ENCODE measurements at regions not wholly inside any gene's neighbourhood (a gene's known extent, or its start where the extent isn't known, plus 50 kb on each side); places are given as distances from the start of the nearest gene placed in this dataset.
A peak's percentile ranks its signal among the peaks of the same experiment; 100 is the strongest.

DNA sequence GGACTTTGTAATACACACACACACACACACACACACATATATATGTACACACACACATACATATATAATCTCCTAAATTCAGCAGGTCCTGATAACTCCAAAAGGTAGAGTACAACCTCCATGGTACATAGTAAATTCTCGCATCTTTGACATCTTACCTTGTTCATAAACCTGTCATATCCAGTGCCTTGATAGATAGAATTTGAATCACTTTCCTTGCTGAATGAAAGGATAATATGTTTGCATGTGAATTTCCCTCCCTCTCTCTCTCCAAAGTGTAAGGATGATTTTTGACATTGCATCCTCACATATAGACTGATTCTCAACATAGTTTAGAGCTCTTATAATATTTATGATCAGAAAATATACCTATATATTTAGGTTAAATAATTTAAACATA, 567.1 kb upstream of the ADGRL2 start:
- no peaks in the 10 kb centered on the region for H3K79me1 ChIP-seq (replicated peaks; ENCODE audit: low read length, poor library complexity, severe bottlenecking)
- no peak overlapping the region for H2BK5ac ChIP-seq (ENCODE audit: low read depth, low read length, poor library complexity, severe bottlenecking)
- no peak overlapping the region for H3K23ac ChIP-seq (ENCODE audit: low read length in 2 of 2)
- H2BK120ac ChIP-seq (ENCODE audit: low read depth, low read length): no peak overlapping the region
- no peak overlapping the region for H3K4me3 ChIP-seq (ENCODE audit: insufficient read depth in 1 of 2, low read depth in 1 of 2, low read length in 2 of 2)
- no peak overlapping the region for H2BK15ac ChIP-seq (ENCODE audit: low read depth, poor library complexity, severe bottlenecking)
- H3K4me2 ChIP-seq (ENCODE audit: low read length, poor library complexity, severe bottlenecking): no peak overlapping the region
- H3K36me3 ChIP-seq (ENCODE audit: control insufficient read depth in 1 of 2, insufficient read depth in 2 of 2, low read depth in 1 of 2, low read length in 2 of 2): no peaks in the 10 kb centered on the region
- WGBS: 100% methylated on average over 1 of the region's 1 CpG
- H2BK12ac ChIP-seq (ENCODE audit: low read length in 2 of 2): no peak overlapping the region
- no peaks in the 10 kb centered on the region for H3K9me3 ChIP-seq (ENCODE audit: control insufficient read depth, low read length)
- DNase-seq: no peak
- no peak overlapping the region for H4K91ac ChIP-seq (ENCODE audit: low read length)
- no peak overlapping the region for H2AK5ac ChIP-seq (ENCODE audit: low read length, severe bottlenecking)
- H4K8ac ChIP-seq (ENCODE audit: low read length): no peak overlapping the region
- no peak overlapping the region for H3K14ac ChIP-seq (ENCODE audit: low read length in 2 of 2)
- no peak overlapping the region for H3K4ac ChIP-seq (ENCODE audit: low read depth in 1 of 2, low read length in 2 of 2)
- H3K4me1 ChIP-seq (ENCODE audit: control insufficient read depth, insufficient read depth, low read depth, low read length): no peaks in the 10 kb centered on the region
- no peak overlapping the region for H2AFZ ChIP-seq (ENCODE audit: low read depth, low read length)
- no peaks in the 10 kb centered on the region for H3K27me3 ChIP-seq (ENCODE audit: control insufficient read depth in 1 of 2, insufficient read depth in 1 of 2, low read length in 2 of 2)
- H3K9ac ChIP-seq (ENCODE audit: low read length): no peak overlapping the region
- H3K18ac ChIP-seq (ENCODE audit: low read depth in 1 of 2, low read length in 2 of 2): no peak overlapping the region
- no peak overlapping the region for H3K27ac ChIP-seq (ENCODE audit: low read length, poor library complexity, severe bottlenecking)

- Histone ChIP-seq H2BK15ac (ENCODE audit: low read depth, poor library complexity, severe bottlenecking) (no peak overlapping the region), H3K9me3 (ENCODE audit: control insufficient read depth, low read length) (no peaks in the 10 kb centered on the region), H3K4me2 (ENCODE audit: low read length, poor library complexity, severe bottlenecking) (no peak overlapping the region), H2BK120ac (ENCODE audit: low read depth, low read length) (no peak overlapping the region), H3K4me3 (ENCODE audit: insufficient read depth in 1 of 2, low read depth in 1 of 2, low read length in 2 of 2) (no peak overlapping the region), H2AK5ac (ENCODE audit: low read length, severe bottlenecking) (no peak overlapping the region), H3K14ac (ENCODE audit: low read length in 2 of 2) (no peak overlapping the region), H3K23ac (ENCODE audit: low read length in 2 of 2) (no peak overlapping the region), H2BK12ac (ENCODE audit: low read length in 2 of 2) (no peak overlapping the region), H2BK5ac (ENCODE audit: low read depth, low read length, poor library complexity, severe bottlenecking) (no peak overlapping the region), H3K36me3 (ENCODE audit: control insufficient read depth in 1 of 2, insufficient read depth in 2 of 2, low read depth in 1 of 2, low read length in 2 of 2) (no peaks in the 10 kb centered on the region), H3K9ac (ENCODE audit: low read length) (no peak overlapping the region), H3K4me1 (ENCODE audit: control insufficient read depth, insufficient read depth, low read depth, low read length) (no peaks in the 10 kb centered on the region), H3K4ac (ENCODE audit: low read depth in 1 of 2, low read length in 2 of 2) (no peak overlapping the region), H4K91ac (ENCODE audit: low read length) (no peak overlapping the region), H2AFZ (ENCODE audit: low read depth, low read length) (no peak overlapping the region), H3K27ac (ENCODE audit: low read length, poor library complexity, severe bottlenecking) (no peak overlapping the region), H3K27me3 (ENCODE audit: control insufficient read depth in 1 of 2, insufficient read depth in 1 of 2, low read length in 2 of 2) (no peaks in the 10 kb centered on the region), H3K79me1 (replicated peaks; ENCODE audit: low read length, poor library complexity, severe bottlenecking) (no peaks in the 10 kb centered on the region), H4K8ac (ENCODE audit: low read length) (no peak overlapping the region), H3K18ac (ENCODE audit: low read depth in 1 of 2, low read length in 2 of 2) (no peak overlapping the region)
- 81% methylated on average over 4 of the region's 5 CpGs for WGBS
- no peak for DNase-seq
Measured at GRCh38 chr1:81232420-81232819, 568.3 kb upstream of the ADGRL2 start.

DNA sequence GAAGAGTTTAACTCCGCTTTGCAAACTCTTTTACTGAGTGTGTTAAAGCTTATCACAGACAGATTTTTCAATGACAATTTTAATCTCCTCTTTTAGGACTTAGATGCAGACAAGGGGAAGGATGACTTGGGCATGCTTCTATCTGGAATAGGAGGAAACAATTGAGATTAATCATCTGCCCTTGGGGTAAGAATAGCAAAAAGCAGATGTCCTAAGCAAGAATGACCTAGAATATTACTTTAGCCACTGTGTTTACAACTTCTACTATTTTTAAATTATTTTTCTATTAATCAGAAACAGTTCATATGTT, 569.0 kb upstream of the ADGRL2 start:
- WGBS: 67% methylated on average over 1 of the region's 1 CpG
- no peak overlapping the region for H3K14ac ChIP-seq (ENCODE audit: low read length in 2 of 2)
- H3K23ac ChIP-seq (ENCODE audit: low read length in 2 of 2): no peak overlapping the region
- H2BK12ac ChIP-seq (ENCODE audit: low read length in 2 of 2): no peak overlapping the region
- H3K9ac ChIP-seq (ENCODE audit: low read length): peak overlapping the region; percentile 52
- H2AFZ ChIP-seq (ENCODE audit: low read depth, low read length): no peak overlapping the region
- H3K18ac ChIP-seq (ENCODE audit: low read depth in 1 of 2, low read length in 2 of 2): no peak overlapping the region
- no peak overlapping the region for H3K27ac ChIP-seq (ENCODE audit: low read length, poor library complexity, severe bottlenecking)
- H2BK15ac ChIP-seq (ENCODE audit: low read depth, poor library complexity, severe bottlenecking): no peak overlapping the region
- no peaks in the 10 kb centered on the region for H3K27me3 ChIP-seq (ENCODE audit: control insufficient read depth in 1 of 2, insufficient read depth in 1 of 2, low read length in 2 of 2)
- no peaks in the 10 kb centered on the region for H3K4me1 ChIP-seq (ENCODE audit: control insufficient read depth, insufficient read depth, low read depth, low read length)
- peak; percentile 8 for DNase-seq
- no peak overlapping the region for H2BK120ac ChIP-seq (ENCODE audit: low read depth, low read length)
- no peak overlapping the region for H2AK5ac ChIP-seq (ENCODE audit: low read length, severe bottlenecking)
- H3K36me3 ChIP-seq (ENCODE audit: control insufficient read depth in 1 of 2, insufficient read depth in 2 of 2, low read depth in 1 of 2, low read length in 2 of 2): no peaks in the 10 kb centered on the region
- no peak overlapping the region for H2BK5ac ChIP-seq (ENCODE audit: low read depth, low read length, poor library complexity, severe bottlenecking)
- no peak overlapping the region for H4K8ac ChIP-seq (ENCODE audit: low read length)
- no peaks in the 10 kb centered on the region for H3K9me3 ChIP-seq (ENCODE audit: control insufficient read depth, low read length)
- no peaks in the 10 kb centered on the region for H3K79me1 ChIP-seq (replicated peaks; ENCODE audit: low read length, poor library complexity, severe bottlenecking)
- no peak overlapping the region for H3K4ac ChIP-seq (ENCODE audit: low read depth in 1 of 2, low read length in 2 of 2)
- H3K4me2 ChIP-seq (ENCODE audit: low read length, poor library complexity, severe bottlenecking): no peak overlapping the region
- H3K4me3 ChIP-seq (ENCODE audit: insufficient read depth in 1 of 2, low read depth in 1 of 2, low read length in 2 of 2): peak overlapping the region in 1 of 2 experiments; percentile 40
- no peak overlapping the region for H4K91ac ChIP-seq (ENCODE audit: low read length)

DNA sequence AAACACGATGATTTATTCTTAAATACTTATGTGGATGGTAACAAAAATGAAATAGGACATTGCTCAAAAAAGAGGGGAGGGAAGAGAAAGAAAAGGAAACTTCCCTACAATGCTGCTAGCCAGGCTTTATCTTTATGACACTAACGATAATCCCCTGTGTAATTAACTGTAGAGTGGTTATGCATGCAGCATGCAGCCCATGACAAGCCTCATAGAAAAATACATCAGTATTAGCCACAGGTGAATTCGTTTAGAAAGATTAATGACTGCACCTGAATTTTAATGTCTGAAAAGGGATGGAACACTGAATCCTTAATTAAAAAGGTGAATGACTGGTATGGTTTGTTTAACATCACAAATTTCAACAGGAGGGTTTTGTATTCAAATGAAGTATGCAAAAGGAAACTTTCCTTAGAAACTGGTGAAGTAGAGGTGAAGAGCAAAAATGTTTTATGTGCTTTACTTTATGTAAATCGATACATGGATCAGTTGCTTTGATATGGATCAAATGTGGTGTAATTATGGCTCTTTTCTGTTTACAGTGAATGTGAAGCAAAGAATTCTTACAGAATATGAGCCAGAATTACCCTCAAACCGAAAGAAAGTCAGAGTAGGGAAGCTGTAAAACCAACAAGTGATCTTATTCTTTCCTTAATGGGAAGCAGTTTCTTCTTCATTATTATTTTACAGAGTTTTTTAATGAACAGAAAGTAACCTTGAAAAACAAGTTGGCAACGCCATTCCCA, 569.6 kb upstream of the ADGRL2 start:
- H3K9me3 ChIP-seq (ENCODE audit: control insufficient read depth, low read length): no peaks in the 10 kb centered on the region
- WGBS: 52% methylated on average over 4 of the region's 6 CpGs
- H4K91ac ChIP-seq (ENCODE audit: low read length): no peak overlapping the region
- no peak overlapping the region for H4K8ac ChIP-seq (ENCODE audit: low read length)
- no peak overlapping the region for H3K4me2 ChIP-seq (ENCODE audit: low read length, poor library complexity, severe bottlenecking)
- H3K4me1 ChIP-seq (ENCODE audit: control insufficient read depth, insufficient read depth, low read depth, low read length): no peaks in the 10 kb centered on the region
- no peak overlapping the region for H2BK120ac ChIP-seq (ENCODE audit: low read depth, low read length)
- no peak overlapping the region for H2AK5ac ChIP-seq (ENCODE audit: low read length, severe bottlenecking)
- peak; percentile 4 for DNase-seq
- peak overlapping the region; percentile 52 for H3K9ac ChIP-seq (ENCODE audit: low read length)
- H3K4ac ChIP-seq (ENCODE audit: low read depth in 1 of 2, low read length in 2 of 2): no peak overlapping the region
- H2BK15ac ChIP-seq (ENCODE audit: low read depth, poor library complexity, severe bottlenecking): no peak overlapping the region
- no peak overlapping the region for H3K18ac ChIP-seq (ENCODE audit: low read depth in 1 of 2, low read length in 2 of 2)
- H3K27ac ChIP-seq (ENCODE audit: low read length, poor library complexity, severe bottlenecking): no peak overlapping the region
- no peaks in the 10 kb centered on the region for H3K36me3 ChIP-seq (ENCODE audit: control insufficient read depth in 1 of 2, insufficient read depth in 2 of 2, low read depth in 1 of 2, low read length in 2 of 2)
- H3K14ac ChIP-seq (ENCODE audit: low read length in 2 of 2): no peak overlapping the region
- H2BK5ac ChIP-seq (ENCODE audit: low read depth, low read length, poor library complexity, severe bottlenecking): no peak overlapping the region
- no peaks in the 10 kb centered on the region for H3K79me1 ChIP-seq (replicated peaks; ENCODE audit: low read length, poor library complexity, severe bottlenecking)
- H3K23ac ChIP-seq (ENCODE audit: low read length in 2 of 2): no peak overlapping the region
- no peak overlapping the region for H2BK12ac ChIP-seq (ENCODE audit: low read length in 2 of 2)
- H3K4me3 ChIP-seq (ENCODE audit: insufficient read depth in 1 of 2, low read depth in 1 of 2, low read length in 2 of 2): peak overlapping the region in 1 of 2 experiments; percentile 40
- no peak overlapping the region for H2AFZ ChIP-seq (ENCODE audit: low read depth, low read length)
- H3K27me3 ChIP-seq (ENCODE audit: control insufficient read depth in 1 of 2, insufficient read depth in 1 of 2, low read length in 2 of 2): no peaks in the 10 kb centered on the region

Measured in mesenchymal stem cell (in vitro differentiated cells and primary cell).